Small intestine (tissue), 7 donors: ENCODE measurements at regions not wholly inside any gene's neighbourhood (a gene's known extent, or its start where the extent isn't known, plus 50 kb on each side); places are given as distances from the start of the nearest gene placed in this dataset.

ENCODE experiments used
- DNase-seq, 2 donors: peaks; one replicate each; pipeline versions ENCODE4 v3.0.0 to v3.0.0-alpha.2; 2013
- FAIRE-seq: peaks from 2 replicates; lab custom pipeline; 2012; peaks lifted over from hg19 to GRCh38; lab: Jason Lieb, UNC
- H3K27ac ChIP-seq, 3 donors: one replicate each; pipeline ENCODE4 v1.5.1; 2013; ENCODE audit warnings: low read length in 2 of 3, mild to moderate bottlenecking in 2 of 3, control low read depth in 1 of 3, inconsistent platforms in 1 of 3, low read depth in 1 of 3, moderate library complexity in 1 of 3
- H3K27me3 ChIP-seq, 3 donors: one replicate each; pipeline ENCODE4 v1.6.1; 2013; ENCODE audit warnings: low read length in 3 of 3, inconsistent platforms in 1 of 3; ENCODE audit not compliant: control insufficient read depth in 3 of 3, insufficient read depth in 3 of 3
- H3K36me3 ChIP-seq, 3 donors: one replicate each; pipeline ENCODE4 v1.6.1; 2013; ENCODE audit warnings: low read length in 3 of 3, inconsistent platforms in 1 of 3, low read depth in 1 of 3, mild to moderate bottlenecking in 1 of 3, moderate library complexity in 1 of 3; ENCODE audit not compliant: control insufficient read depth in 3 of 3, insufficient read depth in 2 of 3
- H3K4me1 ChIP-seq, 3 donors: one replicate each; pipeline ENCODE4 v1.6.1; 2013; ENCODE audit warnings: low read length in 2 of 3, inconsistent platforms in 1 of 3, low read depth in 1 of 3, mild to moderate bottlenecking in 1 of 3, moderate library complexity in 1 of 3; ENCODE audit not compliant: control insufficient read depth in 3 of 3, insufficient read depth in 2 of 3
- H3K4me3 ChIP-seq, 3 donors: one replicate each; pipeline ENCODE4 v1.5.1; 2013; ENCODE audit warnings: low read length in 3 of 3, control low read depth in 1 of 3, inconsistent platforms in 1 of 3, low read depth in 1 of 3, mild to moderate bottlenecking in 1 of 3, moderate library complexity in 1 of 3
- H3K9me3 ChIP-seq, 2 donors: one replicate each; pipeline ENCODE4 v1.6.1; 2013; ENCODE audit warnings: low read depth in 1 of 2, low read length in 1 of 2; ENCODE audit not compliant: control insufficient read depth in 2 of 2, insufficient read depth in 1 of 2
- WGBS, 3 donors: extraction: QIAGEN DNeasy Blood & Tissue Kit; methylation state at CpG; one replicate each; pipeline ENCODE4 v1.1.7; 2013; 5-methylcytosine and 5-hydroxymethylcytosine counted together
- donor health status: healthy with polysubstance abuse.
- donor health status: control.
- donor health status: control.
- donor health status: Bipolar disorder and iron deficiency.
- donor health status: healthy.

- H3K27me3 ChIP-seq, result peaks cover 0 to 2% (median 0%) of the 10 kb centered on the region in 3 donors
- no peak overlapping the region for H3K4me3 ChIP-seq
- no peaks in the 10 kb centered on the region for H3K4me1 ChIP-seq
- FAIRE-seq (peak; percentile 49), DNase-seq (peak; percentile 76 to 80)
- no peaks in the 10 kb centered on the region for H3K36me3 ChIP-seq
- no peak overlapping the region for H3K27ac ChIP-seq
- no peaks in the 10 kb centered on the region for H3K9me3 ChIP-seq
- WGBS, 3 donors, result 10 to 13% (median 11%) methylated on average over 8 of the region's 8 CpGs
Measured at GRCh38 chr5:152505442-152506042, 100.5 kb upstream of the NMUR2 start.

DNA sequence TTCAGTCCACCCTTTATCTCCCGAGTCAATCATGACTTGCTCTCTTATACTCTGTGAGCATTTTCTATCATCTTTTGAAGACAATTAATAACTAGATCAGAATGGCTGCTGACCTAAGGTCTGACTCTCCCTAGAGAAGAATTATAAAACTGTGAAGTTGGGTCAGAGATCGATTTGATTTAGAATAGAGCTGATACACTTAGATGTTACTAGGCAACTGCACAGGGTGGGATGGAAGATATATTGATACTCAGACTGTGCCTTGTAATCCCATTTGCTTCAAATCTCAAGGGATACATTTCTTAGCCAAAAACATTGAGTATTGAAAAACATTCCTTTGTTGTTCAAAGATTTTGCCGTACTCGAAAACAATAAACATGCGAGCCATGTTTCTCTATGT lies 106.0 kb upstream of the NMUR2 start:
- WGBS, 3 donors, result 83 to 87% (median 87%) methylated on average over 5 of the region's 5 CpGs
- H3K27ac ChIP-seq, result no peak overlapping the region

GRCh38 chr5:152511531-152512132 lies 106.6 kb upstream of the NMUR2 start:
- FAIRE-seq (no peak), DNase-seq (no peak)
- Histone ChIP-seq H3K27me3 (peaks cover 0 to 2% (median 0%) of the 10 kb centered on the region in 3 donors), H3K4me3 (no peak overlapping the region), H3K27ac (no peak overlapping the region), H3K36me3 (no peaks in the 10 kb centered on the region), H3K9me3 (no peaks in the 10 kb centered on the region), H3K4me1 (no peaks in the 10 kb centered on the region)
- 79 to 85% (median 83%) methylated on average over 7 of the region's 7 CpGs for WGBS, 3 donors

More for the DNA sequence above, 106.0 kb upstream of the NMUR2 start:
- no peak for FAIRE-seq
- H3K27me3 ChIP-seq, result peaks cover 0 to 2% (median 0%) of the 10 kb centered on the region in 3 donors
- no peaks in the 10 kb centered on the region for H3K36me3 ChIP-seq
- no peak overlapping the region for H3K4me3 ChIP-seq
- H3K4me1 ChIP-seq, result no peaks in the 10 kb centered on the region
- no peaks in the 10 kb centered on the region for H3K9me3 ChIP-seq
- no peak for DNase-seq

DNA sequence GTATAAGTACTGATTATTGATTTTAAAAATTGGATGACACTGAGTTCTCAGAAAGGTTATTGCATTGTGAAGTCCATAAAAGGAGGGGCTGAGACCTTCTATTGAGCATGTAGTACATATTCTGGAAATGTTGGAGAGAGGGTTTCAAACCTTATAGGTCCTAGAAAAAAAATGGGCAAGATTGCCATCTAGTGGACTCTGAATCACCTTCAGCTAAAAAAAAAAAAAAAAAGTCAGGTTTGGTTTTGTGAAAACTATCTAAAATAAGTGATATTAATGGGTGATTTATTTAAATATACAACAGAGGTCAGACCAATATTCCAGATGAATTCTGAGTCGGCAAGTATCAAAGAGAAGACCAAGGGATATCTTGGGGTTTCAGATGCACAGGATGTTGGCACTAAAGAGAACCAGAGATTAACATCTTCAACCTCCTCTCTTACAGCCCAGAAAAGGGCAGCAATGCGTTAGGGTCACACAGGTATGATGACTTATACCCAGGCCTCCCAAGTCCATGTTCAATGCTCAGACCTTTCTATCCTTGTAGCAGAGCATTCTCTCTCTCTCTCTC lies 109.8 kb upstream of the NMUR2 start:
- FAIRE-seq (peak; percentile 26), DNase-seq (peak; percentile 12 to 35)
- Histone ChIP-seq H3K9me3 (no peaks in the 10 kb centered on the region), H3K27ac (no peak overlapping the region), H3K36me3 (no peaks in the 10 kb centered on the region), H3K27me3 (no peaks in the 10 kb centered on the region), H3K4me3 (no peak overlapping the region), H3K4me1 (no peaks in the 10 kb centered on the region)
- 16 to 31% (median 26%) methylated on average over 2 of the region's 2 CpGs for WGBS, 3 donors

GRCh38 chr5:152523964-152524363 lies 118.9 kb upstream of the NMUR2 start:
- Histone ChIP-seq H3K4me3 (no peak overlapping the region), H3K36me3 (no peaks in the 10 kb centered on the region), H3K27ac (no peak overlapping the region), H3K4me1 (peaks cover 0 to 5% (median 0%) of the 10 kb centered on the region in 3 donors), H3K27me3 (peaks cover 0 to 3% (median 0%) of the 10 kb centered on the region in 3 donors), H3K9me3 (no peaks in the 10 kb centered on the region)
- WGBS, 3 donors, result 85 to 96% (median 93%) methylated on average over 1 of the region's 1 CpG
- FAIRE-seq (no peak), DNase-seq (no peak)

DNA sequence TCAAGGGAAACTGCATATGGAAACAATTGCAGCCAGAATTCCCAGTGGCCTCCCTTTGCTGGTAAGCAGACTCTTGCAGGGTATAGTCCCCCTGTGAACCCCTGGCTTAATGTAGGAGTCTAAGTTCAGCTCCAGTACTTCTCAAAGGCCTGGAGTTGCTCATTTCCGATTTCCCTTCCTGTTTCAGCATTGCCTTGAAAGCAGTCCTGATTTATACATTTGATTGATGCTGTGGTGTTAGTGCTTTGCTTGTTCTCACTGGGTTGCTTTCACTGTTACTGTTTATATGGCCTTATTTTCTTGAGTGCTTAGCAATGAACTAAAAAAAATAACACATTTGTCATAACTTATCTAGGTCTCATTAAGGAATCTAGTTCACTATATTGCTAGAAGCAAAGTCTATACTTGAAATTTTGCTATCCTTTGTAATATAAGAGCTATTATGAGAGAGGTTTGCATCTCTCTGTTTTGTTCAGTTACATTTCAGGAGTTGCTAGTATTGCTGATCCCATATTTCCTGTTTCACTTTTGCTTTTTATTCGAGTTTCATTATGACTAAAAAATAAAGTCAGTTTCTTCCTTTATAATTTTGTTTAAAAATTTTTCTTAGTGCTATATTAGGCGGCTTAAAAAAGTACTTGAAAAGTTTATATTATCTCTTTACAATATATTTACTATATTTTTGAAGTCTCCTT lies 122.4 kb upstream of the NMUR2 start:
- H3K27me3 ChIP-seq, result peaks cover 0 to 5% (median 0%) of the 10 kb centered on the region in 3 donors
- DNase-seq, result peak in 1 of 2 donors; percentile 25
- H3K27ac ChIP-seq, result peak overlapping the region in 1 of 3 donors; percentile 12
- H3K4me1 ChIP-seq, result peaks cover 0 to 5% (median 0%) of the 10 kb centered on the region in 3 donors
- no peaks in the 10 kb centered on the region for H3K9me3 ChIP-seq
- peak; percentile 23 for FAIRE-seq
- H3K36me3 ChIP-seq, result no peaks in the 10 kb centered on the region
- 25 to 39% (median 28%) methylated on average over 3 of the region's 3 CpGs for WGBS, 3 donors
- H3K4me3 ChIP-seq, result no peak overlapping the region

DNA sequence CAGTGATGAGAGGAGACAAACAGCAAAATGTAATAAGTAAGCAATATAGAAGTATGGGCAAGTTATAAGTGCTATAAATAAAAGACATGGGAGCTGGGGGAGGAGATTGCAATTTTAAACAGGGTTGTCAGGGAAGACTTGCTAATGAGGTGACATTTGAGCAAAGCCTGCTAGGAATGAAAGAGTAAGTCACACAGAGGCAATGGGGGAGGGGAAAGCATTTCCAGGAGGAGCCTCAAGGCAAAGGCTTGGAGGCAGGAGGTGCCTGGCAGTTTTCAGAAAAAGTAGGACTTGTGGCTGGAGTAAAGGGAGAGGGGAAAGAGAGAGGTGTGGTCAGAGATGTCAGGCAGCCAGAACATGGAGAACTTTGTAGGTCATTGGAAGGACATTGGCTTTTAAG lies 124.4 kb upstream of the NMUR2 start:
- Histone ChIP-seq H3K36me3 (no peaks in the 10 kb centered on the region), H3K9me3 (no peaks in the 10 kb centered on the region), H3K4me3 (no peak overlapping the region), H3K4me1 (peaks cover 0 to 5% (median 0%) of the 10 kb centered on the region in 3 donors), H3K27me3 (peaks cover 0 to 5% (median 0%) of the 10 kb centered on the region in 3 donors), H3K27ac (no peak overlapping the region)
- DNase-seq (no peak), FAIRE-seq (no peak)

DNA sequence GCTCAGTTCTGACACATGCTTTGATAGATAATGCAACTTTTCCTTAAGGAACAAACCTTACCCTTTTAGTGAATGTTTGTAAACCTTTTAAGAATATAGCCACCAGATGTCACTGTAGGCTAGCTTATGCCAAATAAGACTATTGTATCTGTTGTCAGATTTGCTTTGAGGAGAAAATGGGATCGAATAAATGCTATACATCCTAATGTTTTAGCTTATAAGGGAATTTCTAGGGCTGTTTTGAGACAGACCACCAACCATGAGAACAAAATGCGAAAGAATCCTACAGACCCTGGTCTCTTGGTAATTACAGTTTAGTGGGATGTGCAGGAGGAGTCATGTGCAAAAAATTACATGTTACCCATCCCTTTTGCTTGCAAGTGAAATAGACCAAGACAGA lies 127.6 kb upstream of the NMUR2 start:
- FAIRE-seq (no peak), DNase-seq (peak; percentile 37 to 51)
- 35 to 47% (median 39%) methylated on average over 2 of the region's 2 CpGs for WGBS, 3 donors

More for the DNA sequence above, 127.6 kb upstream of the NMUR2 start:
- Histone ChIP-seq H3K4me3 (no peak overlapping the region), H3K27ac (no peak overlapping the region), H3K4me1 (no peaks in the 10 kb centered on the region), H3K27me3 (peaks cover 0 to 2% (median 0%) of the 10 kb centered on the region in 3 donors), H3K9me3 (no peaks in the 10 kb centered on the region), H3K36me3 (no peaks in the 10 kb centered on the region)
